ENCODE measurements at regions not wholly inside any gene's neighbourhood (a gene's known extent, or its start where the extent isn't known, plus 50 kb on each side); places are given as distances from the start of the nearest gene placed in this dataset.

DNA sequence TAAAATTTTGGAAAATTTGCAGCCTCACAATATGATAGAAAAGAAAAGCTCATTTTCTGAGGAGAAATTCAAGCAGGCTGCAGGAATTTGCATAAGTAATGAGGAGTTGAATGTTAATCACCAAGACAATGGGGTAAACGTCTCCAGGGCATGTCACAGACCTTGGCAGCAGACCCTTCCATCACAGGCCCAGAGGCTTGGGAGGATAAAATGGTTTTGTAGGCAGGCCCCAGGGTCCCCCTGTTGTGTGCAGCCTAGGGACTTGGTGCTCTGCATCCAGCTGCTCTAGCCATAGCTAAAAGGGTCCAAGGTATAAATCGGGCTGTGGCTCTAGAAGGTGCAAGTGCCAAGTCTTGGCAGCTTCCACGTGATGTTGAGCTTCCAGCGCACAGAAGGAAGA lies 112.2 kb upstream of the FMN2 start:
- H3K9me3 ChIP-seq (ENCODE audit: low read depth): no peaks in the 10 kb centered on the region
- no peaks in the 10 kb centered on the region for H3K9me2 ChIP-seq (replicated peaks; ENCODE audit: insufficient read depth)
- no peak overlapping the region for H3K4me2 ChIP-seq
- no peak overlapping the region for H3K4me3 ChIP-seq
- TF ChIP-seq CTCF (IDR thresholded peaks at IDR 0.05; ENCODE audit: poor library complexity): no peak
- no peak for TF ChIP-seq EZH2 (IDR thresholded peaks at IDR 0.05; ENCODE audit: borderline replicate concordance)
- TF ChIP-seq EZH2phosphoT487 (IDR thresholded peaks at IDR 0.05; ENCODE audit: low read depth, severe bottlenecking, unreplicated experiment): no peak
- no peaks in the 10 kb centered on the region for H3K36me3 ChIP-seq (replicated peaks; ENCODE audit: insufficient read depth, low read depth)
- no peaks in the 10 kb centered on the region for H3K4me1 ChIP-seq (ENCODE audit: insufficient read depth)
- no peaks in the 10 kb centered on the region for H4K20me1 ChIP-seq (ENCODE audit: insufficient read depth, poor library complexity, severe bottlenecking)
- no peak overlapping the region for H2AFZ ChIP-seq
- WGBS (ENCODE audit: low lambda C conversion rate, missing lambda C conversion rate): 76% methylated on average over 4 of the region's 4 CpGs
- no peak overlapping the region for H3K27ac ChIP-seq
- DNase-seq (ENCODE audit: low spot score): no peak
- H3K27me3 ChIP-seq: no peaks in the 10 kb centered on the region
- H3K79me2 ChIP-seq: no peaks in the 10 kb centered on the region

DNA sequence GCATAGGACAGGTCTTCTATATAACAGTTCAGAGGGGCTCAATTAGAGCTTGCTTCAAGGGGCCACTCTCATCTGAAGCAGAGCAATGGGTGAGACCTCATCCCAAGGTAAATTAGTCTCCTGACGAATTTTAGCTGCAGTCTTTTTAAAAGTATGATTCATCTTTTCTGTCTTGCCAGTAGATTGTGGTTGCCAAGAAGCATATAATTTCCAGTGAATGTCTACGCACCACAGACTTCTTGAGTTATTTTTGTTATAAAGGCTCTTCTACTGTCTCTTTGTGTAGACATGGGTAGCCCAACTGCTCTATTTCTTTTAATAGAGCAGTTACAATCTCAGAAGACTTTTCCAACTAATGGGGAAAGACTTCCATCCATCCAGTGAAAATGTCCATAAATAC lies 108.9 kb upstream of the FMN2 start:
- H3K4me1 ChIP-seq (ENCODE audit: insufficient read depth): no peaks in the 10 kb centered on the region
- no peak for DNase-seq (ENCODE audit: low spot score)
- no peaks in the 10 kb centered on the region for H3K79me2 ChIP-seq
- no peaks in the 10 kb centered on the region for H3K27me3 ChIP-seq
- H3K9me3 ChIP-seq (ENCODE audit: low read depth): no peaks in the 10 kb centered on the region
- TF ChIP-seq CTCF (IDR thresholded peaks at IDR 0.05; ENCODE audit: poor library complexity) (no peak), EZH2 (IDR thresholded peaks at IDR 0.05; ENCODE audit: borderline replicate concordance) (no peak), EZH2phosphoT487 (IDR thresholded peaks at IDR 0.05; ENCODE audit: low read depth, severe bottlenecking, unreplicated experiment) (no peak)
- WGBS (ENCODE audit: low lambda C conversion rate, missing lambda C conversion rate): 73% methylated on average over 2 of the region's 2 CpGs
- H3K27ac ChIP-seq: no peak overlapping the region
- H2AFZ ChIP-seq: no peak overlapping the region
- H3K9me2 ChIP-seq (replicated peaks; ENCODE audit: insufficient read depth): no peaks in the 10 kb centered on the region
- no peaks in the 10 kb centered on the region for H4K20me1 ChIP-seq (ENCODE audit: insufficient read depth, poor library complexity, severe bottlenecking)
- no peak overlapping the region for H3K4me3 ChIP-seq
- H3K4me2 ChIP-seq: no peak overlapping the region
- H3K36me3 ChIP-seq (replicated peaks; ENCODE audit: insufficient read depth, low read depth): no peaks in the 10 kb centered on the region

DNA sequence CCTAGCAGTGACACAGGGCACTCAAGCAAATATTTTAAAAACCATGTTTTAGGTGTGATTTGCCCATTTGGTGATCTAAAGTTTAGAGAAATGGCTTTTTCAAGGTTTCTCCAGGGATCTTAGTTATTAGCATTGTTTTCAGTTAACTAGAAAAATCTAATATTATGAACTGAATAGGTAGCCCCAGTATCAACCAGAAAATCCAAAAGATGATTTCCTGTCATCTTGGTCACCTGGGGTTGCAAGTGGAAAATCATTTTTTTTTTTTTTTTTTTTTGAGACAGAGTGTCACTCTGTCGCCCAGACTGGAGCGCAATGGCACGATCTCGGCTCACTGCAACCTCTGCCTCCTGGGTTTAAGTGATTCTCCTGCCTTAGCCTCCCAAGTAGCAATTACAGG lies 106.6 kb upstream of the FMN2 start:
- no peaks in the 10 kb centered on the region for H3K9me3 ChIP-seq (ENCODE audit: low read depth)
- no peaks in the 10 kb centered on the region for H3K9me2 ChIP-seq (replicated peaks; ENCODE audit: insufficient read depth)
- no peak overlapping the region for H2AFZ ChIP-seq
- no peak overlapping the region for H3K4me2 ChIP-seq
- H3K4me3 ChIP-seq: no peak overlapping the region
- no peak for DNase-seq (ENCODE audit: low spot score)
- H3K36me3 ChIP-seq (replicated peaks; ENCODE audit: insufficient read depth, low read depth): no peaks in the 10 kb centered on the region
- no peak overlapping the region for H3K27ac ChIP-seq
- 58% methylated on average over 4 of the region's 4 CpGs for WGBS (ENCODE audit: low lambda C conversion rate, missing lambda C conversion rate)
- H3K27me3 ChIP-seq: no peaks in the 10 kb centered on the region
- TF ChIP-seq CTCF (IDR thresholded peaks at IDR 0.05; ENCODE audit: poor library complexity) (no peak), EZH2phosphoT487 (IDR thresholded peaks at IDR 0.05; ENCODE audit: low read depth, severe bottlenecking, unreplicated experiment) (no peak), EZH2 (IDR thresholded peaks at IDR 0.05; ENCODE audit: borderline replicate concordance) (no peak)
- no peaks in the 10 kb centered on the region for H4K20me1 ChIP-seq (ENCODE audit: insufficient read depth, poor library complexity, severe bottlenecking)
- H3K4me1 ChIP-seq (ENCODE audit: insufficient read depth): no peaks in the 10 kb centered on the region
- H3K79me2 ChIP-seq: no peaks in the 10 kb centered on the region

Measured in hepatocyte (in vitro differentiated cells).